Prostate gland (tissue), 2 donors: ENCODE measurements at regions not wholly inside any gene's neighbourhood (a gene's known extent, or its start where the extent isn't known, plus 50 kb on each side); places are given as distances from the start of the nearest gene placed in this dataset.

Source experiments
- POLR2AphosphoS5 ChIP-seq: sonication (generic); formaldehyde crosslinking; IDR thresholded peaks from one replicate; pipeline ENCODE4 v1.6.1; 2017; ENCODE audit warnings: antibody characterized with exemption
- TF ChIP-seq, protein P1 (sequence below), 4 experiments: fragments of 200-600 bp in 2 of 4; fragments of 450-650 bp in 2 of 4; sonication (generic) in 2 of 4; IDR thresholded peaks; 1 replicate in 3 of 4; 2 replicates in 1 of 4; pipeline ENCODE4 v1.5.1; 2016 to 2019; ENCODE audit warnings: antibody characterized with exemption in 4 of 4, mild to moderate bottlenecking in 2 of 4, moderate library complexity in 2 of 4

DNA sequence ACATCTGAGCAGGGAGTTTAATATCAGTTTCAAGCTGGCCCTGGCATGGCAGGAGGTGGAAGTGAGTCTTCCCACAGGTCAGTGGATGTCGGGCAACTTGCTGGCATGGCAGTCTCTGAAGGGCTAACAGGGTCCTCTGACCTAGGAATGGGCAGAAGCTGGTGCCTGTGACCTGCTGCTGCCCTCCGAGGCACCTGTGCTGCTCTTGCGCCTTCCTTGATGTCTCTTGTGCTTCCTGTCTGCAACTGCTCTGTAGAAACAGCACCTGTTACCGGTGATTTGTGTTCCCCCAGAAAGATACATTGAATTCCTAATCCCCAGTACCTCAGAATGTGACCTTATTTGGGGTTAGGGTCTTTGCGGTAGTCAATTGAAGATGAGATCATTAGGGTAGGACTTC is 86.5 kb upstream of the SLC22A11 start:
- TF ChIP-seq, protein P1, sequence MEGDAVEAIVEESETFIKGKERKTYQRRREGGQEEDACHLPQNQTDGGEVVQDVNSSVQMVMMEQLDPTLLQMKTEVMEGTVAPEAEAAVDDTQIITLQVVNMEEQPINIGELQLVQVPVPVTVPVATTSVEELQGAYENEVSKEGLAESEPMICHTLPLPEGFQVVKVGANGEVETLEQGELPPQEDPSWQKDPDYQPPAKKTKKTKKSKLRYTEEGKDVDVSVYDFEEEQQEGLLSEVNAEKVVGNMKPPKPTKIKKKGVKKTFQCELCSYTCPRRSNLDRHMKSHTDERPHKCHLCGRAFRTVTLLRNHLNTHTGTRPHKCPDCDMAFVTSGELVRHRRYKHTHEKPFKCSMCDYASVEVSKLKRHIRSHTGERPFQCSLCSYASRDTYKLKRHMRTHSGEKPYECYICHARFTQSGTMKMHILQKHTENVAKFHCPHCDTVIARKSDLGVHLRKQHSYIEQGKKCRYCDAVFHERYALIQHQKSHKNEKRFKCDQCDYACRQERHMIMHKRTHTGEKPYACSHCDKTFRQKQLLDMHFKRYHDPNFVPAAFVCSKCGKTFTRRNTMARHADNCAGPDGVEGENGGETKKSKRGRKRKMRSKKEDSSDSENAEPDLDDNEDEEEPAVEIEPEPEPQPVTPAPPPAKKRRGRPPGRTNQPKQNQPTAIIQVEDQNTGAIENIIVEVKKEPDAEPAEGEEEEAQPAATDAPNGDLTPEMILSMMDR (IDR thresholded peaks at IDR 0.05): no peak
- TF ChIP-seq POLR2AphosphoS5: no peak
